PC-9 (cell line): ENCODE measurements at regions not wholly inside any gene's neighbourhood (a gene's known extent, or its start where the extent isn't known, plus 50 kb on each side); places are given as distances from the start of the nearest gene placed in this dataset.
A peak's percentile ranks its signal among the peaks of the same experiment; 100 is the strongest.

Experiments
- BruUV-seq: library from RNA; stranded (reverse); fragments of 400-500 nt; replicated peaks from 2 replicates; lab custom pipeline; 2021; lab: Mats Ljungman, UMichigan
- CTCF ChIA-PET: fragments of 300-600 bp; sonication (Branson Sonifier 250); formaldehyde crosslinking; loops from one replicate; lab custom pipeline; 2022; ENCODE audit warnings: antibody characterized with exemption; lab: Charles Lee
- POLR2A ChIA-PET: fragments of 300-600 bp; sonication (Branson Sonifier 250); formaldehyde crosslinking; loops from one replicate; lab custom pipeline; 2022; ENCODE audit warnings: antibody characterized with exemption; ENCODE audit not compliant: unreplicated experiment; lab: Charles Lee
- DNase-seq, 2 experiments: peaks; one replicate each; pipeline versions ENCODE4 v3.0.0 to v3.0.0-alpha.2; 2015 to 2022; ENCODE audit warnings: mixed read lengths in 1 of 2
- H2AFZ ChIP-seq: fragments of 200-600 bp; sonication (generic); 2 replicates; pipeline ENCODE4 v1.8.1; 2017; ENCODE audit warnings: antibody characterized with exemption
- H3F3A ChIP-seq: fragments of 200-600 bp; sonication (generic); 2 replicates; pipeline ENCODE4 v1.8.1; 2017; ENCODE audit warnings: antibody characterized with exemption, mild to moderate bottlenecking, low read depth; ENCODE audit not compliant: insufficient read depth
- H3K27ac ChIP-seq: fragments of 200-600 bp; sonication (generic); 2 replicates; pipeline ENCODE4 v1.6.1; 2016; ENCODE audit warnings: mixed run types
- H3K27me3 ChIP-seq: fragments of 200-600 bp; sonication (generic); 2 replicates; pipeline ENCODE4 v1.6.1; 2016; ENCODE audit warnings: low read depth, mixed run types; ENCODE audit not compliant: insufficient read depth
- H3K36me3 ChIP-seq: fragments of 200-600 bp; sonication (generic); 2 replicates; pipeline ENCODE4 v1.6.1; 2016; ENCODE audit warnings: low read depth, mixed run types
- H3K4me1 ChIP-seq: fragments of 200-600 bp; sonication (generic); replicated peaks from 2 replicates; pipeline ENCODE4 v1.6.1; 2016; ENCODE audit warnings: mixed run types; ENCODE audit not compliant: insufficient read depth
- H3K4me2 ChIP-seq: fragments of 200-600 bp; sonication (generic); 2 replicates; pipeline ENCODE4 v1.6.1; 2017; ENCODE audit warnings: mixed run types
- H3K4me3 ChIP-seq: fragments of 200-600 bp; sonication (generic); 2 replicates; pipeline ENCODE4 v1.6.1; 2016; ENCODE audit warnings: mixed run types
- H3K79me2 ChIP-seq: fragments of 200-600 bp; sonication (generic); 2 replicates; pipeline ENCODE4 v1.6.1; 2017; ENCODE audit warnings: low read depth, mixed run types
- H3K9me2 ChIP-seq: fragments of 200-600 bp; sonication (generic); 2 replicates; pipeline ENCODE4 v1.8.1; 2017; ENCODE audit warnings: mild to moderate bottlenecking; ENCODE audit not compliant: insufficient read depth
- H3K9me3 ChIP-seq: fragments of 200-600 bp; sonication (generic); 2 replicates; pipeline ENCODE4 v1.8.1; 2016; ENCODE audit warnings: low read depth; ENCODE audit not compliant: insufficient read depth
- H4K20me1 ChIP-seq: fragments of 200-600 bp; sonication (generic); 2 replicates; pipeline ENCODE4 v1.8.1; 2017; ENCODE audit not compliant: insufficient read depth
- CTCF ChIP-seq: fragments of 200-600 bp; sonication (generic); conservative IDR thresholded peaks from 2 replicates; pipeline ENCODE4 v1.6.1; 2017; ENCODE audit warnings: mixed run types, antibody characterized with exemption, mild to moderate bottlenecking, moderate library complexity
- EZH2 ChIP-seq: fragments of 200-600 bp; sonication (generic); IDR thresholded peaks from 2 replicates; pipeline ENCODE4 v1.8.0; 2017; ENCODE audit warnings: antibody characterized with exemption, low read depth
- intact Hi-C: fragments of 100-400 bp; cut with micrococcal nuclease; formaldehyde crosslinking; loops from one replicate; pipeline ENCODE4 v1.10.0; 2022; ENCODE audit not compliant: unreplicated experiment

GRCh38 chr12:16880864-16881285, 274.9 kb upstream of the LMO3 start:
- BruUV-seq: no TSS peak
- H3K9me2 ChIP-seq: no peaks in the 10 kb centered on the region
- no peaks in the 10 kb centered on the region for H3K27me3 ChIP-seq
- H3K79me2 ChIP-seq: no peaks in the 10 kb centered on the region
- H3F3A ChIP-seq: no peaks in the 10 kb centered on the region
- ChIA-PET POLR2A (no interaction called here), CTCF (no interaction called here)
- TF ChIP-seq CTCF (no peak), EZH2 (no peak)
- H3K9me3 ChIP-seq: no peaks in the 10 kb centered on the region; the same call in 1 of the 2 replicates
- H3K27ac ChIP-seq: no peak overlapping the region
- no peak overlapping the region for H3K4me3 ChIP-seq
- H2AFZ ChIP-seq: peak overlapping the region; percentile 33; the same call in 1 of the 2 replicates
- intact Hi-C loops: no loop called here
- no peaks in the 10 kb centered on the region for H3K4me1 ChIP-seq
- no peaks in the 10 kb centered on the region for H4K20me1 ChIP-seq
- no peak for DNase-seq
- no peaks in the 10 kb centered on the region for H3K36me3 ChIP-seq
- no peak overlapping the region for H3K4me2 ChIP-seq

GRCh38 chr12:16870845-16871244, 264.9 kb upstream of the LMO3 start:
- intact Hi-C loops: no loop called here
- CTCF ChIA-PET: no interaction called here
- no TSS peak for BruUV-seq
- peaks cover 6% of the 10 kb centered on the region; the same call in 1 of the 2 replicates for H3K9me3 ChIP-seq
- no peaks in the 10 kb centered on the region for H4K20me1 ChIP-seq
- TF ChIP-seq CTCF (no peak), EZH2 (no peak)
- H2AFZ ChIP-seq: no peak overlapping the region
- H3K36me3 ChIP-seq: no peaks in the 10 kb centered on the region
- no peak for DNase-seq
- no peaks in the 10 kb centered on the region for H3K4me1 ChIP-seq
- POLR2A ChIA-PET: no interaction called here
- H3K27me3 ChIP-seq: no peaks in the 10 kb centered on the region
- no peak overlapping the region for H3K4me3 ChIP-seq
- no peak overlapping the region for H3K27ac ChIP-seq
- H3K79me2 ChIP-seq: no peaks in the 10 kb centered on the region
- no peak overlapping the region for H3K4me2 ChIP-seq
- no peaks in the 10 kb centered on the region for H3F3A ChIP-seq
- H3K9me2 ChIP-seq: no peaks in the 10 kb centered on the region

GRCh38 chr12:16863742-16864141, 257.8 kb upstream of the LMO3 start:
- intact Hi-C loops: no loop called here
- no peak for DNase-seq
- ChIA-PET POLR2A (no interaction called here), CTCF (no interaction called here)
- Histone ChIP-seq H3K27me3 (no peaks in the 10 kb centered on the region), H3K9me3 (no peaks in the 10 kb centered on the region), H3K4me2 (no peak overlapping the region), H3K79me2 (no peaks in the 10 kb centered on the region), H3K9me2 (no peaks in the 10 kb centered on the region), H3K27ac (no peak overlapping the region), H3K4me1 (no peaks in the 10 kb centered on the region), H2AFZ (no peak overlapping the region), H3K4me3 (no peak overlapping the region), H3K36me3 (no peaks in the 10 kb centered on the region), H3F3A (no peaks in the 10 kb centered on the region), H4K20me1 (no peaks in the 10 kb centered on the region)
- TF ChIP-seq CTCF: no peak
- BruUV-seq: no TSS peak
